Stomach (tissue), 4 donors: ENCODE measurements at regions not wholly inside any gene's neighbourhood (a gene's known extent, or its start where the extent isn't known, plus 50 kb on each side); places are given as distances from the start of the nearest gene placed in this dataset.

Source experiments
- POLR2AphosphoS5 ChIP-seq, 3 donors: sonication (generic); formaldehyde crosslinking; IDR thresholded peaks; one replicate each; pipeline ENCODE4 v1.6.1; 2016; ENCODE audit warnings: antibody characterized with exemption in 3 of 3
- TF ChIP-seq, protein P1 (sequence below), 7 experiments: fragments of 450-650 bp in 4 of 7; fragments of 200-600 bp in 3 of 7; sonication (generic) in 3 of 7; IDR thresholded peaks; one replicate each; pipeline ENCODE4 v1.5.1; 2016 to 2019; ENCODE audit warnings: antibody characterized with exemption in 7 of 7, control low read depth in 2 of 7, mild to moderate bottlenecking in 1 of 7

DNA sequence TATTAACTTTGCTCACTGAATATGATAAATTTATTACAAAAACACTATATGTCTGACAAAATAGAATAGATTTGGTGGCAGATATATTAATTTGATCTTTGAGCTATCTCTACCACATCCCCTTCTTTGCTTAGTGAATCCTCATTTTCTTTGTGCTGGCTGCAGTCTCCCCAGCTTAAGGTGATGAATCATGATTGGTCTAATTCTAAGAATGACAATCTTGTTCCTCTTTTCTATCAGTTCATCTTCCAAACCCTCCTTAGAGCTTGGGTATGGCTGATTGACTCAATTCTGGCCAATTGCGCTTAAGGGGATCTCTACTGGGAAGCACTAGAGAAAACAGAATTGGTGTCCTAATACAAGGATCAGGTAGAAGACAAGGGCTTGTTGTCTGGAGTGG, 309.6 kb upstream of the GOLIM4 start:
- TF ChIP-seq, protein P1, sequence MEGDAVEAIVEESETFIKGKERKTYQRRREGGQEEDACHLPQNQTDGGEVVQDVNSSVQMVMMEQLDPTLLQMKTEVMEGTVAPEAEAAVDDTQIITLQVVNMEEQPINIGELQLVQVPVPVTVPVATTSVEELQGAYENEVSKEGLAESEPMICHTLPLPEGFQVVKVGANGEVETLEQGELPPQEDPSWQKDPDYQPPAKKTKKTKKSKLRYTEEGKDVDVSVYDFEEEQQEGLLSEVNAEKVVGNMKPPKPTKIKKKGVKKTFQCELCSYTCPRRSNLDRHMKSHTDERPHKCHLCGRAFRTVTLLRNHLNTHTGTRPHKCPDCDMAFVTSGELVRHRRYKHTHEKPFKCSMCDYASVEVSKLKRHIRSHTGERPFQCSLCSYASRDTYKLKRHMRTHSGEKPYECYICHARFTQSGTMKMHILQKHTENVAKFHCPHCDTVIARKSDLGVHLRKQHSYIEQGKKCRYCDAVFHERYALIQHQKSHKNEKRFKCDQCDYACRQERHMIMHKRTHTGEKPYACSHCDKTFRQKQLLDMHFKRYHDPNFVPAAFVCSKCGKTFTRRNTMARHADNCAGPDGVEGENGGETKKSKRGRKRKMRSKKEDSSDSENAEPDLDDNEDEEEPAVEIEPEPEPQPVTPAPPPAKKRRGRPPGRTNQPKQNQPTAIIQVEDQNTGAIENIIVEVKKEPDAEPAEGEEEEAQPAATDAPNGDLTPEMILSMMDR (IDR thresholded peaks at IDR 0.05), result no peak
- TF ChIP-seq POLR2AphosphoS5 (IDR thresholded peaks at IDR 0.05), result no peak
